Activated CD4-positive, alpha-beta T cell treated with anti-CD3 and anti-CD28 coated beads for 36 hours (primary cell): ENCODE measurements at regions not wholly inside any gene's neighbourhood (a gene's known extent, or its start where the extent isn't known, plus 50 kb on each side); places are given as distances from the start of the nearest gene placed in this dataset.
"Not testable (repeated sequence)": the region's sequence is repeated elsewhere in the genome, so short reads cannot be mapped to it uniquely, and the experiment has no call there.

Source experiments
- ATAC-seq: fragments of 200-7000 bp; cut with Tn5 transposase; one replicate; pipeline ENCODE4 v1.10.0; 2021; ENCODE audit warnings: mild to moderate bottlenecking, moderate library complexity
- CTCF ChIA-PET: fragments of 350-600 bp; sonication (Branson Sonifier 250); formaldehyde crosslinking; loops from one replicate; lab custom pipeline; 2021; ENCODE audit warnings: antibody characterized with exemption; lab: Charles Lee
- POLR2A ChIA-PET: fragments of 350-600 bp; sonication (Branson Sonifier 250); formaldehyde crosslinking; loops from one replicate; lab custom pipeline; 2021; ENCODE audit warnings: antibody characterized with exemption, inconsistent platforms; lab: Charles Lee
- DNase-seq: peaks from one replicate; pipeline ENCODE4 v3.0.0-alpha.2; 2020
- H3K27ac Mint-ChIP-seq: one replicate; pipeline ENCODE4 v1.8.0; 2021; ENCODE audit warnings: mixed read lengths
- H3K27me3 Mint-ChIP-seq: one replicate; pipeline ENCODE4 v1.8.0; 2021; ENCODE audit warnings: mixed read lengths
- H3K36me3 Mint-ChIP-seq: one replicate; pipeline ENCODE4 v1.8.0; 2021; ENCODE audit warnings: low read depth, mixed read lengths
- H3K4me1 Mint-ChIP-seq: one replicate; pipeline ENCODE4 v1.8.0; 2021; ENCODE audit warnings: mixed read lengths
- H3K4me3 Mint-ChIP-seq: one replicate; pipeline ENCODE4 v1.8.0; 2021; ENCODE audit warnings: mild to moderate bottlenecking, moderate library complexity, mixed read lengths
- H3K9me3 Mint-ChIP-seq: one replicate; pipeline ENCODE4 v1.8.0; 2021; ENCODE audit warnings: low read depth, mixed read lengths
- intact Hi-C, 2 experiments: fragments of 100-400 bp; cut with DNase I in 1 of 2; cut with micrococcal nuclease in 1 of 2; formaldehyde crosslinking; loops; one replicate each; pipeline versions ENCODE4 v1.14.2 to v1.15.1; 2022 to 2024; cut with DNase I, micrococcal nuclease

- ChIA-PET CTCF (no interaction called here), POLR2A (no interaction called here)
- H3K27ac Mint-ChIP-seq: no peak overlapping the region
- no peak for DNase-seq
- H3K4me3 Mint-ChIP-seq: no peak overlapping the region
- H3K9me3 Mint-ChIP-seq: no peaks in the 10 kb centered on the region
- peaks cover 3% of the 10 kb centered on the region for H3K27me3 Mint-ChIP-seq
- H3K4me1 Mint-ChIP-seq: no peaks in the 10 kb centered on the region
- no peaks in the 10 kb centered on the region for H3K36me3 Mint-ChIP-seq
- no peak for ATAC-seq
- intact Hi-C loops: no loop called here
These were observed 83.2 kb upstream of the USP24 start for GRCh38 chr1:55298167-55298894.

GRCh38 chr1:55296247-55296646 lies 81.1 kb upstream of the USP24 start:
- H3K4me1 Mint-ChIP-seq, H3K27me3 Mint-ChIP-seq, intact Hi-C loops, ATAC-seq, H3K4me3 Mint-ChIP-seq, DNase-seq, H3K27ac Mint-ChIP-seq, H3K9me3 Mint-ChIP-seq, H3K36me3 Mint-ChIP-seq, CTCF ChIA-PET, POLR2A ChIA-PET: not testable (repeated sequence)

GRCh38 chr1:55289614-55290013 lies 74.5 kb upstream of the USP24 start:
- CTCF ChIA-PET: interaction anchor here (1.0 kb wide), 1 partner anchor 12 kb away, joined by 3 read pairs; no protein-coding TSS in a partner anchor
- Mint-ChIP-seq H3K27me3 (peaks cover 4% of the 10 kb centered on the region), H3K4me3 (no peak overlapping the region), H3K36me3 (no peaks in the 10 kb centered on the region), H3K4me1 (peaks cover 16% of the 10 kb centered on the region), H3K27ac (no peak overlapping the region), H3K9me3 (no peaks in the 10 kb centered on the region)
- intact Hi-C loops: loop anchor here (5.0 to 10.0 kb wide), 4 partner anchors 193 to 1418 kb away; no protein-coding TSS in a partner anchor
- POLR2A ChIA-PET: no interaction called here
- DNase-seq (no peak), ATAC-seq (no peak)

GRCh38 chr1:55289042-55289441 lies 73.9 kb upstream of the USP24 start:
- Mint-ChIP-seq H3K4me3 (no peak overlapping the region), H3K36me3 (no peaks in the 10 kb centered on the region), H3K4me1 (peaks cover 16% of the 10 kb centered on the region), H3K27me3 (peaks cover 4% of the 10 kb centered on the region), H3K27ac (no peak overlapping the region), H3K9me3 (no peaks in the 10 kb centered on the region)
- ChIA-PET POLR2A (no interaction called here), CTCF (interaction anchor here (0.6 to 1.3 kb wide), 4 partner anchors 9 to 82 kb away, joined by 3 read pairs; no protein-coding TSS in a partner anchor)
- DNase-seq (no peak), ATAC-seq (no peak)
- intact Hi-C loops: loop anchor here (5.0 to 10.0 kb wide), 4 partner anchors 193 to 1418 kb away; no protein-coding TSS in a partner anchor

GRCh38 chr1:55288245-55288644 lies 73.1 kb upstream of the USP24 start:
- Mint-ChIP-seq H3K4me1 (peaks cover 16% of the 10 kb centered on the region), H3K4me3 (no peak overlapping the region), H3K27me3 (peaks cover 4% of the 10 kb centered on the region), H3K9me3 (no peaks in the 10 kb centered on the region), H3K36me3 (no peaks in the 10 kb centered on the region), H3K27ac (no peak overlapping the region)
- no peak for ATAC-seq
- POLR2A ChIA-PET: no interaction called here
- intact Hi-C loops: loop anchor here (5.0 to 10.0 kb wide), 4 partner anchors 194 to 1419 kb away; no protein-coding TSS in a partner anchor
- DNase-seq: peak; percentile 25
- CTCF ChIA-PET: interaction anchor here (0.6 to 1.3 kb wide), 7 partner anchors 8 to 81 kb away, joined by 3 to 4 read pairs (median 3); no protein-coding TSS in a partner anchor

- Mint-ChIP-seq H3K27me3 (peaks cover 4% of the 10 kb centered on the region), H3K4me1 (peaks cover 16% of the 10 kb centered on the region), H3K9me3 (no peaks in the 10 kb centered on the region), H3K4me3 (no peak overlapping the region), H3K36me3 (no peaks in the 10 kb centered on the region), H3K27ac (no peak overlapping the region)
- CTCF ChIA-PET: interaction anchor here (0.6 to 1.1 kb wide), 4 partner anchors 10 to 50 kb away, joined by 3 to 4 read pairs (median 4); no protein-coding TSS in a partner anchor
- ATAC-seq (peak; percentile 45), DNase-seq (no peak)
- POLR2A ChIA-PET: no interaction called here
- intact Hi-C loops: loop anchor here (2.0 to 10.0 kb wide), 5 partner anchors 51 to 1420 kb away; no protein-coding TSS in a partner anchor
These were observed 72.6 kb upstream of the USP24 start for GRCh38 chr1:55287723-55288122.

- H3K4me3 Mint-ChIP-seq: no peak overlapping the region
- ATAC-seq (peak; percentile 78), DNase-seq (peak; percentile 53)
- no peaks in the 10 kb centered on the region for H3K27me3 Mint-ChIP-seq
- no peaks in the 10 kb centered on the region for H3K9me3 Mint-ChIP-seq
- no peaks in the 10 kb centered on the region for H3K36me3 Mint-ChIP-seq
- intact Hi-C loops: loop anchor here (2.0 to 10.0 kb wide), 5 partner anchors 52 to 1420 kb away; no protein-coding TSS in a partner anchor
- H3K4me1 Mint-ChIP-seq: peaks cover 16% of the 10 kb centered on the region
- ChIA-PET CTCF (interaction anchor here (0.6 to 1.4 kb wide), 3 partner anchors 9 to 39 kb away, joined by 3 to 6 read pairs (median 3); no protein-coding TSS in a partner anchor), POLR2A (no interaction called here)
- H3K27ac Mint-ChIP-seq: peak overlapping the region; percentile 81
These were observed 71.9 kb upstream of the USP24 start for GRCh38 chr1:55286856-55287602.

- ATAC-seq: no peak
- Mint-ChIP-seq H3K4me1 (peaks cover 16% of the 10 kb centered on the region), H3K27me3 (peaks cover 4% of the 10 kb centered on the region), H3K36me3 (no peaks in the 10 kb centered on the region), H3K9me3 (no peaks in the 10 kb centered on the region), H3K27ac (no peak overlapping the region), H3K4me3 (no peak overlapping the region)
- ChIA-PET POLR2A (no interaction called here), CTCF (interaction anchor here (1.0 to 1.4 kb wide), 2 partner anchors 8 to 145 kb away, joined by 3 to 6 read pairs; no protein-coding TSS in a partner anchor)
- DNase-seq: no peak
- intact Hi-C loops: loop anchor here (1.0 to 10.0 kb wide), 8 partner anchors 52 to 1535 kb away; no protein-coding TSS in a partner anchor
These were observed 70.7 kb upstream of the USP24 start for GRCh38 chr1:55285834-55286233.

- intact Hi-C loops: loop anchor here (1.0 to 10.0 kb wide), 7 partner anchors 53 to 1536 kb away; no protein-coding TSS in a partner anchor
- Mint-ChIP-seq H3K4me3 (no peak overlapping the region), H3K36me3 (no peaks in the 10 kb centered on the region), H3K9me3 (no peaks in the 10 kb centered on the region), H3K27ac (no peak overlapping the region), H3K4me1 (peaks cover 16% of the 10 kb centered on the region), H3K27me3 (peaks cover 4% of the 10 kb centered on the region)
- CTCF ChIA-PET: interaction anchor here (0.6 to 1.8 kb wide), 18 partner anchors 18 to 1425 kb away, joined by 3 to 9 read pairs (median 4); no protein-coding TSS in a partner anchor
- peak; percentile 43 for DNase-seq
- no peak for ATAC-seq
- POLR2A ChIA-PET: no interaction called here
These were observed 69.7 kb upstream of the USP24 start for GRCh38 chr1:55284856-55285255.

GRCh38 chr1:55282058-55282457 lies 66.9 kb upstream of the USP24 start:
- Mint-ChIP-seq H3K27me3 (peaks cover 4% of the 10 kb centered on the region), H3K4me3 (no peak overlapping the region), H3K9me3 (no peaks in the 10 kb centered on the region), H3K4me1 (peaks cover 18% of the 10 kb centered on the region), H3K27ac (no peak overlapping the region), H3K36me3 (no peaks in the 10 kb centered on the region)
- DNase-seq (no peak), ATAC-seq (no peak)
- POLR2A ChIA-PET: no interaction called here
- intact Hi-C loops: loop anchor here in 1 of 2 experiments (10.0 kb wide), 1 partner anchor 1303 kb away; no protein-coding TSS in a partner anchor
- CTCF ChIA-PET: no interaction called here

GRCh38 chr1:55280731-55281130 lies 65.6 kb upstream of the USP24 start:
- ChIA-PET CTCF (interaction anchor here (0.8 to 6.7 kb wide), 5 partner anchors 8 to 1305 kb away, joined by 3 to 133 read pairs (median 3); no protein-coding TSS in a partner anchor), POLR2A (no interaction called here)
- H3K4me3 Mint-ChIP-seq: no peak overlapping the region
- H3K27me3 Mint-ChIP-seq: peaks cover 4% of the 10 kb centered on the region
- H3K4me1 Mint-ChIP-seq: peaks cover 20% of the 10 kb centered on the region
- DNase-seq (no peak), ATAC-seq (no peak)
- H3K9me3 Mint-ChIP-seq: no peaks in the 10 kb centered on the region
- H3K27ac Mint-ChIP-seq: no peak overlapping the region
- H3K36me3 Mint-ChIP-seq: no peaks in the 10 kb centered on the region
- intact Hi-C loops: loop anchor here in 1 of 2 experiments (10.0 kb wide), 1 partner anchor 1304 kb away; no protein-coding TSS in a partner anchor
